ENCODE measurements at regions not wholly inside any gene's neighbourhood (a gene's known extent, or its start where the extent isn't known, plus 50 kb on each side); places are given as distances from the start of the nearest gene placed in this dataset.

GRCh38 chr14:97820781-97821180, 1023.6 kb downstream of the VRK1 start:
- Histone ChIP-seq H3K4me2 (ENCODE audit: low read length) (no peak overlapping the region), H3K9me2 (ENCODE audit: insufficient read depth, low read length) (no peaks in the 10 kb centered on the region), H3K9me3 (ENCODE audit: low read length) (no peaks in the 10 kb centered on the region), H2AFZ (ENCODE audit: low read depth, low read length) (no peak overlapping the region), H3K36me3 (ENCODE audit: insufficient read depth, low read length) (no peaks in the 10 kb centered on the region), H3F3A (ENCODE audit: insufficient read depth, low read length, poor library complexity, severe bottlenecking) (no peaks in the 10 kb centered on the region), H3K9ac (ENCODE audit: low read length) (no peak overlapping the region), H3K27ac (ENCODE audit: low read length) (no peak overlapping the region), H3K27me3 (ENCODE audit: insufficient read depth, low read depth, low read length) (no peaks in the 10 kb centered on the region), H3K4me3 (ENCODE audit: low read length) (no peak overlapping the region), H4K20me1 (ENCODE audit: insufficient read depth) (no peaks in the 10 kb centered on the region), H3K79me2 (replicated peaks; ENCODE audit: insufficient read depth, low read length) (no peaks in the 10 kb centered on the region)
- TF ChIP-seq TAF1 (IDR thresholded peaks at IDR 0.05; ENCODE audit: low read depth) = no peak
- no peak for TF ChIP-seq RAD21 (conservative IDR thresholded peaks at IDR 0.05)
- TF ChIP-seq EZH2 (IDR thresholded peaks at IDR 0.05; ENCODE audit: borderline replicate concordance, insufficient read depth, low read length, poor library complexity, severe bottlenecking) = no peak

GRCh38 chr14:97824218-97824617, 1027.0 kb downstream of the VRK1 start:
- Histone ChIP-seq H3F3A (ENCODE audit: insufficient read depth, low read length, poor library complexity, severe bottlenecking) (no peaks in the 10 kb centered on the region), H3K4me3 (ENCODE audit: low read length) (no peak overlapping the region), H4K20me1 (ENCODE audit: insufficient read depth) (no peaks in the 10 kb centered on the region), H3K27me3 (ENCODE audit: insufficient read depth, low read depth, low read length) (no peaks in the 10 kb centered on the region), H3K9me3 (ENCODE audit: low read length) (no peaks in the 10 kb centered on the region), H3K9me2 (ENCODE audit: insufficient read depth, low read length) (no peaks in the 10 kb centered on the region), H3K27ac (ENCODE audit: low read length) (no peak overlapping the region), H3K79me2 (replicated peaks; ENCODE audit: insufficient read depth, low read length) (no peaks in the 10 kb centered on the region), H2AFZ (ENCODE audit: low read depth, low read length) (no peak overlapping the region), H3K36me3 (ENCODE audit: insufficient read depth, low read length) (no peaks in the 10 kb centered on the region), H3K9ac (ENCODE audit: low read length) (no peak overlapping the region), H3K4me2 (ENCODE audit: low read length) (no peak overlapping the region)
- no peak for TF ChIP-seq SMC3 (conservative IDR thresholded peaks at IDR 0.05; ENCODE audit: poor library complexity)
- no peak for TF ChIP-seq MXI1 (conservative IDR thresholded peaks at IDR 0.05; ENCODE audit: poor library complexity, severe bottlenecking)
- TF ChIP-seq, protein P1, sequence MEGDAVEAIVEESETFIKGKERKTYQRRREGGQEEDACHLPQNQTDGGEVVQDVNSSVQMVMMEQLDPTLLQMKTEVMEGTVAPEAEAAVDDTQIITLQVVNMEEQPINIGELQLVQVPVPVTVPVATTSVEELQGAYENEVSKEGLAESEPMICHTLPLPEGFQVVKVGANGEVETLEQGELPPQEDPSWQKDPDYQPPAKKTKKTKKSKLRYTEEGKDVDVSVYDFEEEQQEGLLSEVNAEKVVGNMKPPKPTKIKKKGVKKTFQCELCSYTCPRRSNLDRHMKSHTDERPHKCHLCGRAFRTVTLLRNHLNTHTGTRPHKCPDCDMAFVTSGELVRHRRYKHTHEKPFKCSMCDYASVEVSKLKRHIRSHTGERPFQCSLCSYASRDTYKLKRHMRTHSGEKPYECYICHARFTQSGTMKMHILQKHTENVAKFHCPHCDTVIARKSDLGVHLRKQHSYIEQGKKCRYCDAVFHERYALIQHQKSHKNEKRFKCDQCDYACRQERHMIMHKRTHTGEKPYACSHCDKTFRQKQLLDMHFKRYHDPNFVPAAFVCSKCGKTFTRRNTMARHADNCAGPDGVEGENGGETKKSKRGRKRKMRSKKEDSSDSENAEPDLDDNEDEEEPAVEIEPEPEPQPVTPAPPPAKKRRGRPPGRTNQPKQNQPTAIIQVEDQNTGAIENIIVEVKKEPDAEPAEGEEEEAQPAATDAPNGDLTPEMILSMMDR (IDR thresholded peaks at IDR 0.05; ENCODE audit: poor library complexity, severe bottlenecking) = no peak
- no peak for TF ChIP-seq EZH2 (IDR thresholded peaks at IDR 0.05; ENCODE audit: borderline replicate concordance, insufficient read depth, low read length, poor library complexity, severe bottlenecking)
- TF ChIP-seq RAD21 (conservative IDR thresholded peaks at IDR 0.05) = no peak
- TF ChIP-seq REST (IDR thresholded peaks at IDR 0.05; ENCODE audit: borderline replicate concordance) = no peak
- TF ChIP-seq TAF1 (IDR thresholded peaks at IDR 0.05; ENCODE audit: low read depth) = no peak
- TF ChIP-seq EP300 (conservative IDR thresholded peaks at IDR 0.05; ENCODE audit: poor library complexity, severe bottlenecking) = no peak
- TF ChIP-seq POLR2AphosphoS5 (IDR thresholded peaks at IDR 0.05) = no peak

DNA sequence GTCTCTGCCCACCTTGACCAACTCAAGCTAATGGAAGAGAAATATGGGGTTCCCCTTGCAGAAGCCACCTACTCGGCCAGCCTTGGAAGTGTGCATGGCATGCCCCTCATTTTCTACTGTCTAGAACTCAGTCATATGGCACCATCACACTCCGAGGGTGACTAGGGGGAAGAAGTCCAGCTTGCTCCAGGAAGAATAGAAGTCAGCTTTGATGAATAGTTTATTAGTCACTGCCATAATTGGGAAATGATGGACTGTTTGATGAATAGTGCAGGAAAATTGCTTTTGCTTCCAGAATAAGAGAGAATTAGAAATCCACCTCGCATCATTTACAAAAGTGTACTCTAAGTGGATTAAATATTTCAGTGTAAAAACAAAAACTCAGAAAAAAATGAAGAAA, 1030.6 kb downstream of the VRK1 start:
- TF ChIP-seq REST (IDR thresholded peaks at IDR 0.05; ENCODE audit: borderline replicate concordance) (no peak), TAF1 (IDR thresholded peaks at IDR 0.05; ENCODE audit: low read depth) (no peak), RAD21 (conservative IDR thresholded peaks at IDR 0.05) (no peak), EZH2 (IDR thresholded peaks at IDR 0.05; ENCODE audit: borderline replicate concordance, insufficient read depth, low read length, poor library complexity, severe bottlenecking) (no peak), MXI1 (conservative IDR thresholded peaks at IDR 0.05; ENCODE audit: poor library complexity, severe bottlenecking) (no peak), POLR2AphosphoS5 (IDR thresholded peaks at IDR 0.05) (no peak), EP300 (conservative IDR thresholded peaks at IDR 0.05; ENCODE audit: poor library complexity, severe bottlenecking) (no peak), SMC3 (conservative IDR thresholded peaks at IDR 0.05; ENCODE audit: poor library complexity) (no peak)
- TF ChIP-seq, protein P1 (IDR thresholded peaks at IDR 0.05; ENCODE audit: poor library complexity, severe bottlenecking) = no peak
- Histone ChIP-seq H3K9me3 (ENCODE audit: low read length) (no peaks in the 10 kb centered on the region), H3K27ac (ENCODE audit: low read length) (no peak overlapping the region), H3K9me2 (ENCODE audit: insufficient read depth, low read length) (no peaks in the 10 kb centered on the region), H3F3A (ENCODE audit: insufficient read depth, low read length, poor library complexity, severe bottlenecking) (no peaks in the 10 kb centered on the region), H3K4me3 (ENCODE audit: low read length) (no peak overlapping the region), H2AFZ (ENCODE audit: low read depth, low read length) (no peak overlapping the region), H3K36me3 (ENCODE audit: insufficient read depth, low read length) (no peaks in the 10 kb centered on the region), H3K79me2 (replicated peaks; ENCODE audit: insufficient read depth, low read length) (no peaks in the 10 kb centered on the region), H3K4me2 (ENCODE audit: low read length) (no peak overlapping the region), H3K9ac (ENCODE audit: low read length) (no peak overlapping the region), H4K20me1 (ENCODE audit: insufficient read depth) (no peaks in the 10 kb centered on the region), H3K27me3 (ENCODE audit: insufficient read depth, low read depth, low read length) (no peaks in the 10 kb centered on the region)

Measured in neural cell (in vitro differentiated cells).